GM21515 (cell line): ENCODE measurements at regions not wholly inside any gene's neighbourhood (a gene's known extent, or its start where the extent isn't known, plus 50 kb on each side); places are given as distances from the start of the nearest gene placed in this dataset.

Source experiments
- ATAC-seq: cut with Tn5 transposase; IDR thresholded peaks from one replicate; pipeline ENCODE4 v1.9.1; 2021; ENCODE audit not compliant: unreplicated experiment

DNA sequence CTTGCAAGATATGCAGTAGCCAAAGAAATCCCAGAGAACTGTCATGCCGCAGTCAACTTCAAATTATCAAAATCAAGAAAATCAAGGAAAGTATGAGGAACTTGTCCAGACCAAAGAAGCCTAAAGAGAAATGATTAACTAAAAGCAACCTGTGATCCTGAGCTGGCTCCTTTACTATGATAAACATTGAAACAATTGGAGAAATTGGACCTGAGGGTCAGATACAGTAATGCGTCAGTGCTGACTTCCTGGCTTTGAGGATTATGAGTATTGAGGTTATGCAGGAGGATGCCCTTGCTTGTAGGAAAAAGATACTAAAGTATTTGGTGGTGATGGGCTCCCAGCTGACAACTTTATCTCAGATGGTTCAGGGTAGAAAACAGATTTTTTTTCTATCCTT lies 324.7 kb upstream of the AKR1E2 start:
- ATAC-seq: no peak

DNA sequence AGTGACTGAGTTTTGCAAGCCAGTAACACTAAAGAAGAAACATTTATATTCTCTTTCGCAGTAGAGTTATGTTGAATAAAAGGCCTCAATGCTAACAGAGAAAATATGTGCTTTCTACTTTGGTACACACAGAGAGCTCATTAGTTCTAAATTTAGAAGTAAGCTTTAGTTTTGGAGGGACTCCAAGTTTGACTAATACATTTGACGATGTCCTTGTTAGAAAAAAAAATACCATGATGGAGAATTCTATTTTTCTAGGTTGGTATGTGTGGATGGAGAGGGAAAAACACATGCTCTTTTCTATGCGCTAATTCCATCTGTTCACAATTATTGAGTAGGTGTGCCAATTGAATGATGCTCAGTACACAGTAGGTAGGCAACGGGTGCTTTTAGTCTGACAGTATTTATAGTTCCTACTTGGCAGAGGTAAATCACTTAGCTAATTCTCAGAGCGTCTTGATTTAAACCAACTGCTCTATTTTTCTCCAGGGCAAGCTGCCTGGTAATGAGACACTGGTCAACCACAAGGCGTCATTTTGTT lies 327.2 kb upstream of the AKR1E2 start:
- ATAC-seq: no peak

DNA sequence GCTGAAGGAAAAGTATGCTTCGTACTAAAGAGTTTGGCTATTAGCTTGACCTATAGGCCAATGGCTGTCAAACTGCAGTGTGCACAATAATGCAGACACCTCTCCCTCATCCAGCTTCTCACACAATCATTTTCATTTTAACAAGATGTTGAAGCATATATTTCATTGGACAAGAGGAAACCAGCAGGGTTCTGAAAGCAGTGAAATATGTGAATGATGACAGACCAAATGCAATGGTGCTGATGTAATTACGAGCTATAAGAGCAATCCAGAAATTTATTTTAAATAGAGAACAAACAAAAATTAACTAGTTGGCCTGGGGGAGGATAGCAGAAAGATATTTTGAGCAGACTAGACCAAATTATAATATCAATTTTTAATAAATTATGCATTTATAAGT lies 331.5 kb upstream of the AKR1E2 start:
- ATAC-seq: no peak

DNA sequence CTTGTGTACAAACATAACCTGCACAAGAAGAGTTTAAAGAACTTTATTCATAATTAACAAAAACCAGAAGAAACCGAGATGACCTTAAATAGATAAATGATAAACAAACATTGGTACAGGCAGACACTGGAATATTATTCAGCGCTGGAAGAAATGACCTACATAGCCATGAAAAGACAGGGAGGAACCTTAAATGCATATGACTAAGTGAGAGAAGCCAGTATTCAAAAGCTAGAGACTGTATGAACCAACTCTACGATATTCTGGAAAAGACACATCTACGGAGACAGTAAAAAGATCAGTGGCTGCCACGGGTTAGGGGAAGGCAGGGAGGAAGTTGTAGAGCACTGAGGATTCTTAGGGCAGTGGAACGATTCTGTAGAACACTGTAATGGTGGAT lies 333.8 kb upstream of the AKR1E2 start:
- ATAC-seq: no peak

DNA sequence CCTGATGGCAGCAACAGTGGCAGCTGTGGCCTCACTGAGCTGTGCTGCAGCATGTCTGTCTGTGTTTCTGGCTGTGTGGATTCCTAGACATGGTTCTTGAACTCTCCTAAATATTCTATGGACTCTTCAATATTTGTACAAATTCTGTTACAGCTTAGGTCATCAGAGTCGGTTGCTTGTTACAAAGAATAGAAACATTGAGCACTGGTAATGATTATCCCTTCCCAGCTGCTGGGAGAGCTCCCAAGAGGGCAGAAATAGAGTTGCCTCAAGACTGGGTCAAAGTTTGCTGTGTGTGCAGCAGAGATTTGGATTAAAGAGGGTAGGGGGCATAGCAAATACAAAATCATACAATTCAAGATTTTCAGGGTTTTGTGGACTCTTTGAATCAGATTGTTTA lies 337.1 kb upstream of the AKR1E2 start:
- no peak for ATAC-seq

DNA sequence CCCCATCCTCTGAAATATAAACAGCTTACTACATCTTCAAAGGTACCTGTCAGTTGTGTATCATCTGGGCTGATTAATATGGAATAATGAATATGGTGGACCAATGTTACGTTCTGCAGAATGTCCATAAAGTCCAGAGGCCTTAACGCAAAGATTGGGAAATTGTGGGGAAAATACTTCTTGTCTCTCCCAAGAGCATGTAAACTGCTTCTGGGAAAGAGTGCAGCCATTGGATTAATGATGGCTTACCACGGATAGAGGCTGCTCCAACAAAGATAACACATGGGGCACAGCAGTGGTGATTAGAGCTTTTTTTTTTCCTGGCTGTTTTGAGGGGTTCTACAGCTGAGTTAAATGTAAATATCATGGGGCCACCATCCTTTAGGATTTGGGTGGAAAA lies 340.4 kb upstream of the AKR1E2 start:
- ATAC-seq: no peak

DNA sequence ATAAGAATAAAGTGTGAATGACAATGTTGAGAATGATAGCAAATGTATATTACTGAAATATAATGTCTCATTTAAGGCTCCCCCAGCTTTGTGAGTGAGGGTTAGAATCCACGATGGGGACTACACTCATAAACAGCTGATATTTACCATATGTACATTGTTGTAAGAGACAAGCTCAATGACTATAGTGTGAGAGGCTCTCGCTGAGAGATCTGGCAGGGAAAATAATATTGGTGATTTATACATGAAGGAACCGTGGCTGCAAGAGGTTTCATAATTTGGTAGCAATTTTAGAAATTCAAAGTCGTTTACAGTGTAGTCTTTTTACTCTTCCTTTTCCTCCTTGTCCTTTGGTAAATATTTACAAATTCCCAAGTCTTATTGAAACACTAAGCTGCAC lies 342.2 kb upstream of the AKR1E2 start:
- no peak for ATAC-seq

DNA sequence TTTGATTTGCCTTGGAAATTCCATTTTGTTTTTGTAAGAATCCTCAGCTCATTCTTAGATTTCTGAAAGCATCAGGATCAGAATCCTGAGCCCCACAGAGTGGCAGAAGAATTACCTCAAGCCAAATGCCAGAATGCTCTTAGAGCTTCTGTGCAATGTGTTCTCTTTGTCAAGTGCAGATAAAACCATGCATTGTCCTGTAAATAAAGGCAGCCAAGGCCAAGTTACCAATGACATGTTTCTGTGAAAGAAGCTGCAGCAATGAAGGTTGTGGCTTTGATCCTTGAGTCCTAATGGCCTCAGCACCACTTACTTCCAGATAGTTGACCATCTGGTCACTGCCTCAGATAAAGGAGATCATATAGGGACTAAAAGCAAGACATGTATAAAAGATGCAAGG lies 343.3 kb upstream of the AKR1E2 start:
- no peak for ATAC-seq

DNA sequence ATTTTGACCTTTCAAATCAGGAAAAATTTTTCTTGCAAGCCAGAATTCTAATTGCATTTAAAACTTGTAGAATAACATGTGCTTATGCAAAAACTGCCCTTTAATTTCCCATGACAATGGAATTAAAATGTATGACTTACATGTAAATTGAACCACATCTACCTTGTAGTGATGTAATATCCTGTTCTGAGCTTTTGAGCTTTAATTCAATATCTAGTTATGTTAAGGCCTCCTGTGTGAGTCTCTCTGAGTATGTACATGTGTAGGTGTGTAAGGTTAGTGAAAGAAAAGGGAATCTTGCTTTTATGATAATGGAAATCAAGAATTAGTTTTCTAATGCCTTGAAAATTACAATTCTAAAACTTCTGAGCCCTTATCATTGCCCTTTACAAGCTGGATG lies 344.8 kb upstream of the AKR1E2 start:
- no peak for ATAC-seq

DNA sequence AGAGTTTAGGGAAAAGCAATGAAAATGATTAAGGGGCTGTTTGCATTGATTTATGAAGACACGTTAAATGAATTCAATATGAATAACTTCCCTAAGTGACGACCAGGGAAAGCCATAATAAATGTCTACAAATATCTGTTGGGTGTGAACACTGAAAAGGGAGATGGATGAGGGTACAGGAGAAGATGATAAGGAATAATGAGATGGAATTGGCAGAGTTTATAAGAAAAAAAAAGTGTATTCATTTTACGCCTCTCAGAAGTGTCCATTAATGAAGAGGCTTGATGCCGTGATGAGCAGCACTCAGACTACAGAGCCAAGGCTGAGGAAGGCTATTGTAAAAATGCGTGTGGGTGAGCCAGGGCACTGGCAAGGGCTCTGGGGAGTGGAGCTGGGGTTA lies 346.7 kb upstream of the AKR1E2 start:
- ATAC-seq: no peak

DNA sequence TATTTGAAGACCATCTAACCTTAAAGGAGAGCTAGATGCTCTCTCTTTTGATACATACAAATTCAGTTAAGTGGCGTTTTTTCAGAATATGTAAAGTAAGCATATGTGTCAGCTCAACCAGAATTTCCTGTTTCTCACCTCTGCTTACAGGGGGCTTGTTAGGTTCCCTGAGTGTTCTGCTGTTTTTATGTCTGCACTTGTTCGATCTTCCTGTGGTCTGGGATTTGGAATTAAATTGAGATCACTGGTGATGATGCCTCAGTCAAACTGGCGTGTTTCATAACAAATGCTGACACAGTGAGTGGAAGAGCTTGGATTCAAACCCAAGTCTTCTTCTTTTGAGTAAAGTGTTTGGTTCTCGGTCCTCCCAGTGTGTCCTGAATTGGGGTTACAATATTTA lies 348.3 kb upstream of the AKR1E2 start:
- no peak for ATAC-seq

DNA sequence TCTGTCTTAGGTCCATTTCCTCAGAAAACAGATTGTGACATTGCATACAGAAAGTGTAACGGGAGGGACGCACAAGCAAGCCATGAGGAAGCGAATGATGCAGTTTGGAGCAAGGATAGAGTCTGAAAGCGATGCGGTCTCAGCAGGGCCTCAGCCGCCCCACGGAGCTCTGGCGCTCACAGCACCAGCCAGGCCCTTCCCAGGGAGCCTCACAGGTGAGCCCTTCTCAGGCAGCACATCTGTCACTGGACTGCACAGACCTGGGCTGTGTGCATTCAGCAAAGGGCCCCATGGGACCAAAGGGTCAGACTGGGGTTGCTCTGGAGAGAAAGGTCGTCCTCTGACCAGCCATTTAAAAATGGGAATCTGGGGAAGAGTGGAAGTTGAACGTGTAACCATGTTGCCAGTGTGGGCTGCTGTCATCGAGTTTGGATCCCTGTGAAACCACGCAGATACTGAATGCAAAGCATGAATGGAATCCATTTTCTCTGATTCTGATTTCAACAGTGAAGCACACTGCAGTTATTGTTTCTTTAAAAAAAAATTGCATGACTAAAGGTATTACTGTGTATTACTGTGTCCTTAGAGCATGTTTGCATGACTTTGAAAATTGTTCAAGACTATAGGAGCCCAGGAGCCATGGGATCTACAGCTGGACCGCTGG lies 350.0 kb upstream of the AKR1E2 start:
- no peak for ATAC-seq

DNA sequence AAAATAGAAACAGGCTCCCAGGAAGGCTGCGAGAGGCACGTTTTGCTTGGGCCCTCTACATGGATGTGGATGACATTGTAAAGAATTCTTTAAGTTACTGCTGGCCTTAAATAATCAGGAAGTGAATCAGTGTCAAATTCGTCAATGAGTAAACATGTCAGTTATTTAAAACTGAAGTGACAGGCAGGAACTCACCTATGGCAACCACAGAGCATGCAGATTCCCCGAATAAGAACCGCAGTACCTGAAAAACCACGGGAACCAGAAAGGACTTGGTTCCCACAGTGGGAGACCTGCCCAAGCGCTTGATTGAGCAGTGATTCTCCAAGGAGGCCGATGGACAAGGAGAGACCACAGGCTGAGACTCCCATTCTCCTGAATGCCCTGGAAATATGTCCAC lies 351.2 kb upstream of the AKR1E2 start:
- no peak for ATAC-seq

DNA sequence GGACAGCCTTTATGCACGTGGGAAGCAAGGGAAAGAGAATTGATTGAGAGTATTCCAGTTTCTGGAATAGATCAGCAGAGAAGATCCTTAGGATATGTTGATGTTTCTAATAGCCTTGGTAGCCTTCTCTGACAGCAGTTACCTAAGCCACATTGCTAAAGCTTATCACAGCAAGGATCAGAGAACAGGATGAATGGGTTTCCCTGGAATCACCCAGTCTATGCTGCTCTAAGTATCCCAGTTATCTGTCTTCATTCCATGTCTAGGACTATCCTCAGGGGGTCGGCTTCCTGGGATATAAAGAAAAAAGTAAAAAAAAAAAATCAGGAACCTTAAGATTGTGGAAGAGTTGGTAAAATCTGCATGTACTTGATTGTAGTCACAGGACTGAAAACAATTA lies 352.0 kb upstream of the AKR1E2 start:
- no peak for ATAC-seq

DNA sequence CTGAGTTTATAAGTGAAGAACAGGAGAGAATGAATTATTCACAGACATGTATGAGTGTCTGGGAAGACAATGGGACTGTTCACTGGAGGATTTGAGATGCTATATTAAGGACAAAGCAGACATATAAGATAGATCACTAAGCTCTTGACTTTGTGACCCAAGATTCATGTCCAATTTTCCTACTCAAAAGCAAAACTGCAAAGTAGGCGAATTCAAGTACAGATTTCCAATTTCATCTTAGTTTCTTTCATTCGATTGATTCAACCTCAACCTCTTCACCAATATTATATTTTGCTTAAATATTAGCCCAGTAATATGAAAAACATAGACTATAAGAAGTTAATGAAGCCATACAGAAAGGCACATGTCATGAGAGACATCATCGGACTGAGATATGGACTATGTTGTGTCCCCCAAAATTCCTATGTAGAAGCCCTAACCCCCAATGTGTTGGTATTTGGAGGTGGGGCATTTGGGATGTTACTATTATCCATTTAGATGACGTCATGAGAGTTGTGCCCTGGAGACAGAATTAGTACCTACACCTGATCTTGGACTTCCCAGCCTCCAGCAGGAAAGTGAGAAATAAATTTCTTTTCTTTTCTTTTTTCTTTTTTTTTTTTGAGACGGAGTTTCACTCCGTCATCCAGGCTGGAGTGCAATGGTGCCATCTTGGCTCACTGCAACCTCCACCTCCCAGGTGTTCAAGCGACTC lies 353.7 kb upstream of the AKR1E2 start:
- no peak for ATAC-seq

DNA sequence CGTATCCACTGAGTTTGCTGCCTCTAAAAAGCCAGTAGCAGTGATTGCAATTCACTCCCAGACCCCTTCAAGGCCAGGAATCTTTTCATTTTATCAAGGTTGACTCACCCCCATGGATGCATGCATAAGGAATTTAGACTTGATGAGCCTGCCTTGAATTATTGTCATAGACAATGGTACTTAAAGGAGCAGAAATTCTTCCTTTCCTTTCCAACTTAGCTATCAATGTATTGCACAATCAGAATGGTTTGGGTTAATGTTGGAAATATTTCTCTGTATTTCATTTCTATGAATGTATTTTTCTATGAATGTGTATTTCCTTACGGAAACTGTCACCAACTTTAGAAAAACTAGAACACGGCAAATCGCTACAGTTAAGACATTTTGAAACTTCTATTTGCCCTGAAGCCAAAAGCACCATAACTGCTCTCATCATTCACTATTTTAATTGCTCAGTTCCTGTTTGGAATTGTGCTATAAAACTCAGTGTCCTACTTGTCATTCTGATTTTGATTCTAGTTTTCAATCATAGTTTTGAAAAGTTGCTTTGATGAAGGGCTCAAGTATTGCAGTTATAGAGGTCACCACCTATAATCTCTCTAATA lies 355.7 kb upstream of the AKR1E2 start:
- ATAC-seq: no peak

DNA sequence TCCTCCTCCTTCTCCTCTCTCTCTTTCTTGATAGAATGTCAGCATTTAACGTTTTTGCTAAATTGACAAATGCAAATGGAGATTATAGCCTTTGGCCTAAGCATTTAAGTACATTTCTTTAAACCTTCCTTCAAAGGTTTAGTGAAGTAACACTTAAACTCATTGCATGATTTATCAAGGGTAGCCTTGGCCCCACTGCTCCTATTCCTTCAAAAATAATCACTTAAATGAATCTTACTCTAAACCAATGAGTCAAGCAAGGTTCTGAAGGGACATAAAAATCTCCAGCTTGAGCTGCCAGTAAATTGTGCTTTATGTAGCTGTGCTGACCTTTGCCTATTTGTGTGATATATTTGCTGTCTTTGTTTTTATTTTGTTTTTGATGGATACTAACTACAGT lies 358.5 kb upstream of the AKR1E2 start:
- ATAC-seq: no peak

DNA sequence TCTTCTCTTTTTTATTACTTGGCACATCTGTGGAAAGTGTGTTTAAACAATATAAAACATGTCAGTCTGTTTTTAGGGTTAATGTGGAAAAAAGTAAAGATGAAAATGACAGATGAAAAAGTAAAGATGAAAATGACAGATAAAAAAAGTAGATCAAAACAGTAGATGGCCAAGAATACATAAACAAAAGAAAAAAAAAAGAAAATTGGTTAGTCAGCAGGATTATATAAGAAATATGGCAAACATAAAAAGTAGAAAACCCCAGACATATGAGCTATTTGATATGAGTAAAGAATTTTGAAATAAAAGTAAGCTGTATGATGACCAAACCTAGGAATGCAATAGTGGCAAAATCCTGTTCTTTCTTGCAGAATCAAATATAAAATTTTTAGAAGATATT lies 365.7 kb upstream of the AKR1E2 start:
- ATAC-seq: no peak

DNA sequence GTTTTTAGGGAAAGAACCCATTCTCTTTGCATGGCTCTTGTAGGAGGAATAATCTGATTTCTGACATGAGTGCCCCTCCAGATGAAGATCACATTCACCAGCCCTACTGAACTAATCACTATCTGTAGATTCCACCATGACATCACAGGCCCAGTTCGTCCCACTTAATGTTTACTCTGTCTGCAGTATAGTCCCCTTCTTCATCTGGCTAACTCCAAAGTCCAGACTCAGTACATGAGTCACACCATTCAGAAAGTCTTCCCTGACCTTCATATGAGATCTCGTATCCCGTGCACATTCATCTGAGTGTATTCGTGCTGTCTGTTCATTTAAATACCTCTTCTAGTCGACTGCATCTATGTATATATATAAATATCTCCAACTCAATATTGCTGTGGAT lies 366.5 kb upstream of the AKR1E2 start:
- ATAC-seq: no peak

DNA sequence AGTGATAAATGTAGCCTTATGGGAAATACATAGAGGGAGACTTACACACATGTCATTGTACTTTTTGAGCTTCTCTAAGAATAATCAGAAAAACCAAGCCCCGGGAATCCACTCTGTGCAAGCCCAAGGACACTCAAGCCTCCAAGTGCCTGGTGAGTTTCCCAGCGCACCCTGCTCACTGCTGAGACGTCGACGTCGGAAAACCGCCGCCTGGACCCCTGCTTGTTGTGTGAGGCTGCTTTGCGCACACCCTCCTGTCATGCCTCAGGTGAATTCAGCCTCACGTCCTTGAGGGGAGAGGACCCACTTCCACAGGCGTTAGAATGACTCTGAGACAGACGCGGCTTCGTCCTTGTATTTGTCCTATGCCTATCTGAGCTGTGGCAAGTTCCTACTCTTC lies 368.4 kb upstream of the AKR1E2 start:
- ATAC-seq: no peak

DNA sequence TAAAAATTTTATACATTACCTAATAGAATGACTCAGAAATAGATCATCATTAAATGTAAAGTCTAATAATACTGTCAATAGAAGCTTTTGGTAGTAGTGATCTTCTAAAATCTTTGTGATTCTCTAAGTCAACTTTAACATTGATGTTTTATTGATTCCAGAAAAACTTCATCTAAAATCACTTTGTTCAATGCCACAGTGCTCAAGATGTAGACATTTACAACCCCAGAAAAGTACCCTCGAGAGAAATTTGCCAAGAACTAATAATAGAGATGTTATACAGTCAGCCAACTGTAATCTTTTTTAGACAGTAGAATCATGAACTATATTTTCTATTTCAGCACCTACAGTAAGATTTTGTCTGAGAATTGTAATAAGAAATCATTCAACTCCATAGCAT lies 369.2 kb upstream of the AKR1E2 start:
- no peak for ATAC-seq

DNA sequence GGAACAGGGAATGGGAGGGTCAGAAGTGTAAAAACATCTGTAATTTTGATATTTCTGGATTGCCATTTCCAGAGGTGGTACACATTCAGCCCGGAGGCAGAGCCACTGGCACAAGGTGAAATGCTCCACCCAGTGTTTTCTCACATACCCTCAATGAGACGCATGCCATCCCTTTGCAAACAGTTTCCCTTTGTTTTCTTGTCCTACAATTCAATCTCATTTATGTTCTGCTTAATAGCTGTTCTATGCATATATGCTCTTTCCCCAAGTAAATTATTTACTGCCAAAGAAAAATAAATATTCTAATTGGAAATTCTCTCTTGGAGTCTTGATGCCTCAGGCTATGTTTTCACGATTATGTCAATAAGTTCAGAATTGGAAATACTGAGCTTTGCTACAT lies 369.7 kb upstream of the AKR1E2 start:
- no peak for ATAC-seq
